WERI-Rb-1 (cell line): ENCODE measurements at regions not wholly inside any gene's neighbourhood (a gene's known extent, or its start where the extent isn't known, plus 50 kb on each side); places are given as distances from the start of the nearest gene placed in this dataset.
"Not testable (repeated sequence)": the region's sequence is repeated elsewhere in the genome, so short reads cannot be mapped to it uniquely, and the experiment has no call there.

ENCODE experiments used
- DNase-seq: peaks from one replicate; pipeline ENCODE4 v3.0.0-alpha.2; 2020
- H3K27ac ChIP-seq: fragments of 250-450 bp; sonication (Bioruptor Pico); 2 replicates; pipeline ENCODE4 v1.5.1; 2020; ENCODE audit warnings: mild to moderate bottlenecking, moderate library complexity
- H3K27me3 ChIP-seq: fragments of 250-450 bp; sonication (Bioruptor Pico); 2 replicates; pipeline ENCODE4 v1.5.1; 2021; ENCODE audit warnings: mild to moderate bottlenecking, low read depth, moderate library complexity; ENCODE audit not compliant: insufficient read depth, severe bottlenecking
- H3K36me3 ChIP-seq: fragments of 250-450 bp; sonication (Bioruptor Pico); 2 replicates; pipeline ENCODE4 v1.5.1; 2020; ENCODE audit warnings: mild to moderate bottlenecking, moderate library complexity
- H3K4me3 ChIP-seq: 2 replicates; pipeline ENCODE4 v1.5.1; 2011; ENCODE audit warnings: low read depth, mild to moderate bottlenecking, control low read depth, low read length
- H3K9me3 ChIP-seq: fragments of 250-450 bp; sonication (Bioruptor Pico); 2 replicates; pipeline ENCODE4 v1.5.1; 2021; ENCODE audit warnings: mild to moderate bottlenecking, moderate library complexity; ENCODE audit not compliant: severe bottlenecking
- CTCF ChIP-seq: IDR thresholded peaks from 2 replicates; pipeline ENCODE4 v1.5.1; 2011; ENCODE audit warnings: low read depth, mild to moderate bottlenecking, control low read depth, inconsistent platforms, low read length

- no peak for TF ChIP-seq CTCF
- H3K27ac ChIP-seq = no peak overlapping the region
- H3K4me3 ChIP-seq = no peak overlapping the region
- H3K36me3 ChIP-seq = no peaks in the 10 kb centered on the region
- H3K9me3 ChIP-seq = no peaks in the 10 kb centered on the region
- no peak for DNase-seq
- H3K27me3 ChIP-seq = peaks cover 51% of the 10 kb centered on the region
These were observed 119.1 kb downstream of the DNAAF6 start for GRCh38 chrX:107325467-107325866.

- no peaks in the 10 kb centered on the region for H3K9me3 ChIP-seq
- no peaks in the 10 kb centered on the region for H3K36me3 ChIP-seq
- DNase-seq = no peak
- peaks cover 42% of the 10 kb centered on the region for H3K27me3 ChIP-seq
- H3K27ac ChIP-seq = no peak overlapping the region
- no peak for TF ChIP-seq CTCF
- H3K4me3 ChIP-seq = no peak overlapping the region
These were observed 101.4 kb upstream of the FRMPD3 start for GRCh38 chrX:107348051-107348450.

GRCh38 chrX:107348990-107349389 lies 100.5 kb upstream of the FRMPD3 start:
- H3K27me3 ChIP-seq = peaks cover 35% of the 10 kb centered on the region
- no peak for TF ChIP-seq CTCF
- no peaks in the 10 kb centered on the region for H3K9me3 ChIP-seq
- H3K4me3 ChIP-seq = no peak overlapping the region
- H3K27ac ChIP-seq = no peak overlapping the region
- no peaks in the 10 kb centered on the region for H3K36me3 ChIP-seq
- no peak for DNase-seq

GRCh38 chrX:107355533-107355932 lies 93.9 kb upstream of the FRMPD3 start:
- H3K36me3 ChIP-seq = no peaks in the 10 kb centered on the region
- TF ChIP-seq CTCF = no peak
- peaks cover 23% of the 10 kb centered on the region for H3K27me3 ChIP-seq
- no peak overlapping the region for H3K27ac ChIP-seq
- H3K4me3 ChIP-seq = no peak overlapping the region
- no peaks in the 10 kb centered on the region for H3K9me3 ChIP-seq
- DNase-seq = no peak

GRCh38 chrX:107360788-107361360 lies 88.6 kb upstream of the FRMPD3 start:
- TF ChIP-seq CTCF = no peak
- H3K9me3 ChIP-seq = no peaks in the 10 kb centered on the region
- DNase-seq = no peak
- no peaks in the 10 kb centered on the region for H3K36me3 ChIP-seq
- H3K27ac ChIP-seq = no peak overlapping the region
- peaks cover 16% of the 10 kb centered on the region for H3K27me3 ChIP-seq
- no peak overlapping the region for H3K4me3 ChIP-seq

GRCh38 chrX:107370185-107370584 lies 79.3 kb upstream of the FRMPD3 start:
- H3K4me3 ChIP-seq = not testable (repeated sequence)

More at GRCh38 chrX:107370185-107370584, 79.3 kb upstream of the FRMPD3 start:
- H3K36me3 ChIP-seq, H3K9me3 ChIP-seq, H3K27ac ChIP-seq, H3K27me3 ChIP-seq, DNase-seq: not testable (repeated sequence)
